ENCODE measurements at regions not wholly inside any gene's neighbourhood (a gene's known extent, or its start where the extent isn't known, plus 50 kb on each side); places are given as distances from the start of the nearest gene placed in this dataset.

DNA sequence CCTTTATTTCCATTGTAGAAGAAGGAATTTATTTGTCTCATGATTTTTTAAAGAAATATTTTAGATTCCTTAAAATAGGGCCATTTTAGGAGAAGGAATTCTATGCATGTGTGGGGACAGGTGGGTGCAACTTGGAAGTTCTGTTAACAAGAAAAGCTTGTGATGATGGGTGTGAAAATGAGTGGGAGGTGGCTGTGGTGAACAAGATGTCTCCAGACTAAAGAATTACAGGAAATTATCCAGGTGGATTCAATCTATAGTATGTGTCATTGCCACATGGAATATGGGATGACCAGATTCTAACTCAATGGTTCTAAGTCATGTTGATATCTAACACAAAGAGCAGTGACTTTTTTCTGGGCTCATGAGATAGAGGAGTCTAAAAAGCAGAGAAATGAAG lies 229.6 kb upstream of the IGFBP3 start:
- H3K27ac ChIP-seq (ENCODE audit: low read depth, low read length), result no peak overlapping the region
- no peaks in the 10 kb centered on the region for H3K9me3 ChIP-seq (ENCODE audit: control insufficient read depth in 5 of 5, low read length in 5 of 5)
- H3K4me3 ChIP-seq (ENCODE audit: low read depth in 1 of 5, low read length in 5 of 5), result no peak overlapping the region
- peaks cover 0 to 26% (median 22%) of the 10 kb centered on the region in 5 donors for H3K4me1 ChIP-seq (ENCODE audit: control insufficient read depth in 5 of 5, insufficient read depth in 5 of 5, low read length in 5 of 5)
- H3K9ac ChIP-seq (ENCODE audit: low read length in 5 of 5), result no peak overlapping the region
- no peaks in the 10 kb centered on the region for H3K36me3 ChIP-seq (ENCODE audit: control insufficient read depth in 5 of 5, insufficient read depth in 5 of 5, low read length in 5 of 5)
- no peaks in the 10 kb centered on the region for H3K27me3 ChIP-seq (ENCODE audit: control insufficient read depth in 5 of 5, insufficient read depth in 4 of 5, low read length in 5 of 5)

DNA sequence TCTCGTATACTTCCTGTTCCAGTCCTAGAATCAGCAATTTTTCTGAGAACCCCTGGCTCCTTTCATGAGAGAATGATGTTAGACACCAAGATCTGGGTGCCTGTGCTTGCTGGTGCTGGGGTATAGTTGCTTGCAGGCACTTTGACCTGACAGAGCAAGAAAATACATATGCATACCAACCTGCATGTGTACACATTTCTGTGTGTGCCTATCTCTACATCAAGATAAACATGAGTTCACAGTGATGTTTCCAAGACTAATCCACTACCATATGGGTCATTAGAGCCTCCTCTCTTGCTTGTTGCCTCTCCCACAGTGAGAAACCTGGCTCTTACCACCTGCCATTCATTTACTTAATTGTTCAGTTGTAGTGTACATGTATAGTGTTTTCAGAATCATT lies 229.1 kb upstream of the IGFBP3 start:
- Histone ChIP-seq H3K27ac (ENCODE audit: low read depth, low read length) (no peak overlapping the region), H3K9ac (ENCODE audit: low read length in 5 of 5) (no peak overlapping the region), H3K4me3 (ENCODE audit: low read depth in 1 of 5, low read length in 5 of 5) (no peak overlapping the region), H3K9me3 (ENCODE audit: control insufficient read depth in 5 of 5, low read length in 5 of 5) (no peaks in the 10 kb centered on the region), H3K4me1 (ENCODE audit: control insufficient read depth in 5 of 5, insufficient read depth in 5 of 5, low read length in 5 of 5) (peaks cover 2 to 24% (median 16%) of the 10 kb centered on the region in 5 donors), H3K27me3 (ENCODE audit: control insufficient read depth in 5 of 5, insufficient read depth in 4 of 5, low read length in 5 of 5) (no peaks in the 10 kb centered on the region), H3K36me3 (ENCODE audit: control insufficient read depth in 5 of 5, insufficient read depth in 5 of 5, low read length in 5 of 5) (no peaks in the 10 kb centered on the region)

DNA sequence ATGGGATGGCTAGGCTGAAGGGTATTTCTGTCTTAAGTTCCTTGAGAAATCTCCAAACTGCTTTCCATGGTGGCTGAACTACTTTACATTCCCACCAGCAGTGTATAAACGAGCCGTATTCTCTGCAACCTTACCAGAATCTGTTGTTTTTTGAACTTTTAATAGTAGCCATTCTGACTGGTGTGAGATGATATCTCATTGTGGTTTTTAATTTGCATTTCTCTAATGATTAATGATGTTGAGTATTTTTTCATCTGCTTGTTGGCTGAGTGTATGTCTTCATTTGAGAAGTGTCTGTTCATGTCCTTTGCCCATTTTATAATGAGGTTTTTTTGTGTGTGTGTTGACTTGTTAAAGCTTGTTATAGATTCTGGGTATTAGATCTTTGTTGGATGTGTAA lies 226.8 kb upstream of the IGFBP3 start:
- Histone ChIP-seq H3K27me3 (ENCODE audit: control insufficient read depth in 5 of 5, insufficient read depth in 4 of 5, low read length in 5 of 5) (no peaks in the 10 kb centered on the region), H3K9me3 (ENCODE audit: control insufficient read depth in 5 of 5, low read length in 5 of 5) (no peaks in the 10 kb centered on the region), H3K9ac (ENCODE audit: low read length in 5 of 5) (no peak overlapping the region), H3K4me1 (ENCODE audit: control insufficient read depth in 5 of 5, insufficient read depth in 5 of 5, low read length in 5 of 5) (peaks cover 0 to 17% (median 2%) of the 10 kb centered on the region in 5 donors), H3K4me3 (ENCODE audit: low read depth in 1 of 5, low read length in 5 of 5) (no peak overlapping the region), H3K36me3 (ENCODE audit: control insufficient read depth in 5 of 5, insufficient read depth in 5 of 5, low read length in 5 of 5) (no peaks in the 10 kb centered on the region), H3K27ac (ENCODE audit: low read depth, low read length) (no peak overlapping the region)

DNA sequence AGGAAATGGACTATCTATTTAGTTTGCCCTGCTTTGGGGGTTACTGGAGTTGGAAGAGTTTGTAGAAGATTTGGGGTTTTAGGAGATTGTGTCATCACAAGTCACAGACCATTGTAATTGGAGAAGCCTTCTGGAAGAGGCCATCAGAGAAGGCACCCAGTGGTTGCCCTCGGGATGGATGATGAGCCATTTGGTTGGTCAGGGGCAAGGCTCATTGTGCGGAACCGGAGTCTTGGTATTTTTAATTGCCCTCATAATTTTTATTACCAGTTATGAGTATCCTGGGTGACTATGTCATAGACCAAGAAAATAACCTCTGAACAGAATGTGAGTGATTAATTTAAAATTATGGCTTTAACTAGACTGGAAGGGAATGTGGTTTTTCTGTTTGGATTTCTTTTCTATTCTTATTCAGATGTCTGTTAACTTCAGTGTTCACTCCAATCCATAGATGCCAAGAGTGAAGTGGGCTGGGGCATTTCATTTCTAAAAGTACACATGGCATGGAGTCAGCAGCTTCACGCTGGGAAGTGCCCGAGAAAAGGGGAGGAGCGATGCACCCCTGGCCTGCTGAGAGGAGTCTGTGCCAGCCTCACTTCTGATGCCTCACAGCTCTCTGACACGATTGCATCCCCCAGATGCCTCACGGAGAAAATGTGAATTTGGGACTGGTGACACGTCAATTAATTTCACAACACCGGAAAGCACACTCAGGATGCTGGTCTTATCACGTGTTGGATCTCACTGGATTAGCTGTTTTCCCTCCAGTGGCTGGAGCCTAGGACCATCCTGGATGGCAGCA lies 225.6 kb upstream of the IGFBP3 start:
- no peaks in the 10 kb centered on the region for H3K36me3 ChIP-seq (ENCODE audit: control insufficient read depth in 5 of 5, insufficient read depth in 5 of 5, low read length in 5 of 5)
- H3K4me3 ChIP-seq (ENCODE audit: low read depth in 1 of 5, low read length in 5 of 5), result no peak overlapping the region
- no peak overlapping the region for H3K9ac ChIP-seq (ENCODE audit: low read length in 5 of 5)
- H3K27me3 ChIP-seq (ENCODE audit: control insufficient read depth in 5 of 5, insufficient read depth in 4 of 5, low read length in 5 of 5), result no peaks in the 10 kb centered on the region
- H3K9me3 ChIP-seq (ENCODE audit: control insufficient read depth in 5 of 5, low read length in 5 of 5), result no peaks in the 10 kb centered on the region
- no peak overlapping the region for H3K27ac ChIP-seq (ENCODE audit: low read depth, low read length)
- H3K4me1 ChIP-seq (ENCODE audit: control insufficient read depth in 5 of 5, insufficient read depth in 5 of 5, low read length in 5 of 5), result peaks cover 0 to 17% (median 2%) of the 10 kb centered on the region in 5 donors

DNA sequence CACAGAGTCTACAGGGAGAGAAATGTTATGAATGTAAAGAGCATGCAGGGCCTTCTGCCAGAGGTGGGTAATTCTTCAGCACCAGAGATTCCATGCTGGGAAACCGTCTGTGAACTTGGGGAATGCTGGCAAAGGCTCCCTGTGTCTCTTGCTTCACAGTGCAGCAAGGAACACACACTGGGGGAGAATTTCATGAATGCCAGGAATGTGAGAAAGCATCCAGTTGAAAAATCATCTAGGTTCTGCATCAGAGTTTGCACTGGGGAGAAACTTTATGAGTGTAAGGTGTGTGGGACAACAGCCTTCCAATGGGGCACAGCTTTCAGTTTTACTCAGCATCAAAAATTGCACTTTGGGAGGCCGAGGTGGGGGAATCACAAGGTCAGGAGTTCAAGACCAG lies 224.3 kb upstream of the IGFBP3 start:
- no peak overlapping the region for H3K27ac ChIP-seq (ENCODE audit: low read depth, low read length)

DNA sequence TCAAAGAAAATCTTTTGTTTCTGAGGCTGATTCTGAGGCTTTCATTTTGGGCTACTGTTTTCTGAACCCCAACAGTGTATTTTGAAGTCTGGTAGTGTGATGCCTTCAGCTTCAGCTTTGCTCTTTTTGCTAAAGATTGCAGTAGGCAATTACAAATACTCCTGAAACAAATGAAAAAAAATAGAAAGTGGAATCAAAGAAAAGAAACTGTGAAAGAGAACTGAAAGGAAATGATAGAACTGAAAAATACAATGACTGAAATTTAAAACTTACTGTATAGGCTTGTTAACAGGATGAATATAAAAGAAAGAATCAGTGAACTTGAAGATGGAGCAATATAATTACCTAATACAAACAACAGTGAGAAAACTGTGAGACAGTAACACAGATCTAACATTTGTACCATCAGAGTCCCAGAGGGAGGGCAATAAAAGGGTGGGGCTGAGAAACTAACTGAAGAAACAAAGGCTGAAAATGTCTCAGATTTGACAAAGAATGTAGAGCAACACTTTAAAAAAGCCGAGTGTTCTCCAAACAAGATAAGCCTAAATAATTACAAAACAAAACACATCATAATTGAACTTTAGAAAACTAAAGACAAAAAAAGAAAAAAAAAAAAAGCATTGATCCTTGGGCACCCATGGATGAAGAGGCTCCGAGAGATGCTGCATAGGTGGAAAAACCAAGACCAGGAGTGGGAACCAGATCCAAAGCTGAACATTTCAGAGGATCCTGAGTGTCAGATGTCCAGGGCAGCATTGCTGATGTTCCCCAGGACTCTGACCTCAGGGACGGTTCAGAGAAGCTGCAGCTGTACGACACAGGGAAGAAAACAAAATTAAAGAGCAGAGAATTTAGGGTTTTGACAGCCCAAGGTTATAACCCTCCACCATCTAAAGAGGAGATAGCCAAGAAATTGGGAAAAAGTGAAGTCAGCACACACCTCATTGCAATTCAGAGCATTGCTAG lies 223.2 kb upstream of the IGFBP3 start:
- no peak overlapping the region for H3K4me3 ChIP-seq (ENCODE audit: low read depth in 1 of 5, low read length in 5 of 5)
- H3K27me3 ChIP-seq (ENCODE audit: control insufficient read depth in 5 of 5, insufficient read depth in 4 of 5, low read length in 5 of 5), result no peaks in the 10 kb centered on the region
- H3K4me1 ChIP-seq (ENCODE audit: control insufficient read depth in 5 of 5, insufficient read depth in 5 of 5, low read length in 5 of 5), result peaks cover 0 to 17% (median 2%) of the 10 kb centered on the region in 5 donors
- H3K27ac ChIP-seq (ENCODE audit: low read depth, low read length), result no peak overlapping the region
- H3K9me3 ChIP-seq (ENCODE audit: control insufficient read depth in 5 of 5, low read length in 5 of 5), result no peaks in the 10 kb centered on the region
- H3K9ac ChIP-seq (ENCODE audit: low read length in 5 of 5), result no peak overlapping the region
- no peaks in the 10 kb centered on the region for H3K36me3 ChIP-seq (ENCODE audit: control insufficient read depth in 5 of 5, insufficient read depth in 5 of 5, low read length in 5 of 5)

More for the DNA sequence above, 224.3 kb upstream of the IGFBP3 start:
- no peaks in the 10 kb centered on the region for H3K9me3 ChIP-seq (ENCODE audit: control insufficient read depth in 5 of 5, low read length in 5 of 5)
- no peak overlapping the region for H3K4me3 ChIP-seq (ENCODE audit: low read depth in 1 of 5, low read length in 5 of 5)
- H3K36me3 ChIP-seq (ENCODE audit: control insufficient read depth in 5 of 5, insufficient read depth in 5 of 5, low read length in 5 of 5), result no peaks in the 10 kb centered on the region
- H3K4me1 ChIP-seq (ENCODE audit: control insufficient read depth in 5 of 5, insufficient read depth in 5 of 5, low read length in 5 of 5), result peaks cover 0 to 17% (median 2%) of the 10 kb centered on the region in 5 donors
- H3K9ac ChIP-seq (ENCODE audit: low read length in 5 of 5), result no peak overlapping the region
- H3K27me3 ChIP-seq (ENCODE audit: control insufficient read depth in 5 of 5, insufficient read depth in 4 of 5, low read length in 5 of 5), result no peaks in the 10 kb centered on the region

DNA sequence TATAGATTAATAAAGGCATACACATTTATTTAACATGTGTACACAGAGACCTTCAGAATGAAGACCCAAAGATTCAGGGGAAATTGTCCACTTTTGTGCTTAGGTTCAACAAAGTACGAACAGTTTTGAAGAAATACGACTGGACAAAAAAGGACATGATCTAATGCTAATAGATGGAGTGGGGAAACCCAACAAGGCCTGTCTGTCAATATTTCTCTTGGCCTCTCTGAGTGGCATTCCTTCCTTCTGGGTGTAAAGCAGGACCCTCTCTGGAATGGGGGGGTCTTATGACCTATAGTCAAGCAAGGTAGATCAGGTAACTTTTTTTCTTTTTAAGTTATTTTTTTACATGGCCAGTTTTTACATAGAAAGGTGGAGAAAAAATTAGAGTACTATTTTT lies 222.3 kb upstream of the IGFBP3 start:
- no peak overlapping the region for H3K27ac ChIP-seq (ENCODE audit: low read depth, low read length)
- no peaks in the 10 kb centered on the region for H3K27me3 ChIP-seq (ENCODE audit: control insufficient read depth in 5 of 5, insufficient read depth in 4 of 5, low read length in 5 of 5)
- H3K4me1 ChIP-seq (ENCODE audit: control insufficient read depth in 5 of 5, insufficient read depth in 5 of 5, low read length in 5 of 5), result peaks cover 0 to 17% (median 2%) of the 10 kb centered on the region in 5 donors
- H3K4me3 ChIP-seq (ENCODE audit: low read depth in 1 of 5, low read length in 5 of 5), result no peak overlapping the region
- no peak overlapping the region for H3K9ac ChIP-seq (ENCODE audit: low read length in 5 of 5)
- no peaks in the 10 kb centered on the region for H3K36me3 ChIP-seq (ENCODE audit: control insufficient read depth in 5 of 5, insufficient read depth in 5 of 5, low read length in 5 of 5)
- no peaks in the 10 kb centered on the region for H3K9me3 ChIP-seq (ENCODE audit: control insufficient read depth in 5 of 5, low read length in 5 of 5)

DNA sequence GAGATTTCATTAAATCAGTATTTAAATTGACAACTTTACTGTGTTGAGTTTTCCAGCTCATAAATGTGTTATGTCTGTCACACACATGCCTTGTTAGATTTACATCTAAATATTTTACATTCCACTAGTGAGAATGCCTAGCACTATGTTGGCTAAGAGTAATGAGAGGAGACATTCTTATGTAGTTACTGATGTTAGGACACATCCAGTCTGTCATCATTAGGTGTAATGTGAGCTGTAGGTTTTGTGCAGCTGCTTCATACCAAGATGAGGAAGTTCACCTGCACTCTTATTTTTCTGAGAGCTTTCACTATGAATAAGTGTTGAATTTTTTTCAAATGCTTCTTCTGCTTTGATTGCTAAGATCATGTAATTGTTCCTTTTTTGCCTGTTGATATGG lies 218.0 kb upstream of the IGFBP3 start:
- H3K36me3 ChIP-seq (ENCODE audit: control insufficient read depth in 5 of 5, insufficient read depth in 5 of 5, low read length in 5 of 5), result no peaks in the 10 kb centered on the region
- H3K4me3 ChIP-seq (ENCODE audit: low read depth in 1 of 5, low read length in 5 of 5), result no peak overlapping the region
- no peaks in the 10 kb centered on the region for H3K4me1 ChIP-seq (ENCODE audit: control insufficient read depth in 5 of 5, insufficient read depth in 5 of 5, low read length in 5 of 5)
- H3K27me3 ChIP-seq (ENCODE audit: control insufficient read depth in 5 of 5, insufficient read depth in 4 of 5, low read length in 5 of 5), result no peaks in the 10 kb centered on the region
- H3K9me3 ChIP-seq (ENCODE audit: control insufficient read depth in 5 of 5, low read length in 5 of 5), result no peaks in the 10 kb centered on the region
- no peak overlapping the region for H3K27ac ChIP-seq (ENCODE audit: low read depth, low read length)
- no peak overlapping the region for H3K9ac ChIP-seq (ENCODE audit: low read length in 5 of 5)

DNA sequence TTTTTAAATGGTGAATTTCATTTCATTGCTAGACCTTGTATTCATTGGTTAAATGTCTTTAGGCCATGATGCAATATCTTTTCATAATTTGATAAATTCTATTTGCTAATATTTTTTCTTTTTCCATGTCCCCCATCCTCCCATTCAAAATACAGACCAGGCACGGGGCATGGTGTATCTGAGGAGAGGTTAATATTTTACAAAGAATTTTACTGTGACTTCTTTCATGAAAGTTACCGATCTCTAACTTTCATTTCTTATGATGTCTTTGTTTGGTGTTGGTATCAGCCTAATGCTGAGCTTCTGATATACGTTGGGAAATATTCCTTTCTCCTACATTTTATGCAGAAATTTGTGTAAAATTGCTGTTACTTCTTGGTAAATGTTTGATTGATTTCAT lies 216.7 kb upstream of the IGFBP3 start:
- H3K4me3 ChIP-seq (ENCODE audit: low read depth in 1 of 5, low read length in 5 of 5), result no peak overlapping the region
- H3K27ac ChIP-seq (ENCODE audit: low read depth, low read length), result no peak overlapping the region

DNA sequence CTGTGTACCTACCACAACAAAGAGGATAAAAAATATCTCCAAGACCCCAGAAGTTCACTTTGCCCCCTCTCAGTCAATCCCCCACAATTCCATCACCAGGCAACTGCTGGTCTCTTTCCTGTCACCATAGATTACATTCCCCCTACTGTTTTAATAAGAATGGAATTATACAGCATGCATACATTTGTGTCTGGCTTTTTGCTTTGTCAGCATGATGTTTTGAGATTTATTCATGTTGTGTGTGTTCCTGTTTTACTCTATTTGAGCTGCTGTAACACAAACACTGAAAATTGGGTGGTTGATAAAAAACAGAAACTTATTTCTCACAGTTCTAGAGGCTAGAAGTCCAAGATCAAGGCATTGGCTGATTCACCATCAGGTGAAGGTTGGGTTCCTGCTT lies 214.5 kb upstream of the IGFBP3 start:
- Histone ChIP-seq H3K27ac (ENCODE audit: low read depth, low read length) (no peak overlapping the region), H3K9ac (ENCODE audit: low read length in 5 of 5) (no peak overlapping the region), H3K4me1 (ENCODE audit: control insufficient read depth in 5 of 5, insufficient read depth in 5 of 5, low read length in 5 of 5) (no peaks in the 10 kb centered on the region), H3K36me3 (ENCODE audit: control insufficient read depth in 5 of 5, insufficient read depth in 5 of 5, low read length in 5 of 5) (no peaks in the 10 kb centered on the region), H3K27me3 (ENCODE audit: control insufficient read depth in 5 of 5, insufficient read depth in 4 of 5, low read length in 5 of 5) (no peaks in the 10 kb centered on the region), H3K4me3 (ENCODE audit: low read depth in 1 of 5, low read length in 5 of 5) (no peak overlapping the region), H3K9me3 (ENCODE audit: control insufficient read depth in 5 of 5, low read length in 5 of 5) (no peaks in the 10 kb centered on the region)

More for the DNA sequence above, 216.7 kb upstream of the IGFBP3 start:
- no peaks in the 10 kb centered on the region for H3K9me3 ChIP-seq (ENCODE audit: control insufficient read depth in 5 of 5, low read length in 5 of 5)
- no peaks in the 10 kb centered on the region for H3K4me1 ChIP-seq (ENCODE audit: control insufficient read depth in 5 of 5, insufficient read depth in 5 of 5, low read length in 5 of 5)
- H3K9ac ChIP-seq (ENCODE audit: low read length in 5 of 5), result no peak overlapping the region
- H3K36me3 ChIP-seq (ENCODE audit: control insufficient read depth in 5 of 5, insufficient read depth in 5 of 5, low read length in 5 of 5), result no peaks in the 10 kb centered on the region
- H3K27me3 ChIP-seq (ENCODE audit: control insufficient read depth in 5 of 5, insufficient read depth in 4 of 5, low read length in 5 of 5), result no peaks in the 10 kb centered on the region
